Tibial artery (tissue), 4 donors: ENCODE measurements at regions not wholly inside any gene's neighbourhood (a gene's known extent, or its start where the extent isn't known, plus 50 kb on each side); places are given as distances from the start of the nearest gene placed in this dataset.

Experiments
- DNase-seq, 2 donors: peaks; one replicate each; pipeline ENCODE4 v3.0.0-alpha.2; 2019
- H3K27ac ChIP-seq, 2 donors: fragments of 200-600 bp; sonication (generic) in 1 of 2; 1 replicate in 1 of 2; 2 replicates in 1 of 2; pipeline ENCODE4 v1.5.1; 2018 to 2019; ENCODE audit warnings: mild to moderate bottlenecking in 1 of 2
- H3K27me3 ChIP-seq, 2 donors: fragments of 200-600 bp; sonication (generic) in 1 of 2; one replicate each; pipeline versions ENCODE4 v1.5.1 to v1.6.0; 2016 to 2019
- H3K36me3 ChIP-seq, 3 donors: fragments of 200-600 bp; sonication (generic) in 2 of 3; one replicate each; pipeline ENCODE4 v1.5.1; 2016 to 2019; ENCODE audit warnings: mild to moderate bottlenecking in 2 of 3
- H3K4me1 ChIP-seq, 4 donors: fragments of 200-600 bp; sonication (generic) in 2 of 4; 1 replicate in 3 of 4; 2 replicates in 1 of 4; pipeline ENCODE4 v1.5.1; 2016 to 2019
- H3K4me3 ChIP-seq, 2 donors: fragments of 200-600 bp; sonication (generic) in 1 of 2; 1 replicate in 1 of 2; 2 replicates in 1 of 2; pipeline ENCODE4 v1.5.1; 2018 to 2019; ENCODE audit warnings: mild to moderate bottlenecking in 2 of 2
- H3K9me3 ChIP-seq, 3 donors: fragments of 200-600 bp; sonication (generic) in 1 of 3; one replicate each; pipeline ENCODE4 v1.5.1; 2016 to 2019
- intact Hi-C: fragments of 100-400 bp; cut with DNase I; formaldehyde crosslinking; loops from one replicate; pipeline ENCODE4 v1.15.0; 2023; ENCODE audit warnings: low total_unique reads
- TF ChIP-seq, protein P1 (sequence below), 2 experiments: fragments of 200-600 bp in 1 of 2; fragments of 450-650 bp in 1 of 2; IDR thresholded peaks; one replicate each; pipeline ENCODE4 v1.5.1; 2017 to 2019; ENCODE audit warnings: antibody characterized with exemption in 2 of 2, mild to moderate bottlenecking in 1 of 2, moderate library complexity in 1 of 2

GRCh38 chr9:74443036-74443750, 53.9 kb upstream of the RORB start:
- H3K27me3 ChIP-seq: no peaks in the 10 kb centered on the region
- DNase-seq: no peak
- no peaks in the 10 kb centered on the region for H3K4me1 ChIP-seq
- no peaks in the 10 kb centered on the region for H3K9me3 ChIP-seq
- no peak overlapping the region for H3K4me3 ChIP-seq
- intact Hi-C loops: no loop called here
- no peak overlapping the region for H3K27ac ChIP-seq
- TF ChIP-seq, protein P1, sequence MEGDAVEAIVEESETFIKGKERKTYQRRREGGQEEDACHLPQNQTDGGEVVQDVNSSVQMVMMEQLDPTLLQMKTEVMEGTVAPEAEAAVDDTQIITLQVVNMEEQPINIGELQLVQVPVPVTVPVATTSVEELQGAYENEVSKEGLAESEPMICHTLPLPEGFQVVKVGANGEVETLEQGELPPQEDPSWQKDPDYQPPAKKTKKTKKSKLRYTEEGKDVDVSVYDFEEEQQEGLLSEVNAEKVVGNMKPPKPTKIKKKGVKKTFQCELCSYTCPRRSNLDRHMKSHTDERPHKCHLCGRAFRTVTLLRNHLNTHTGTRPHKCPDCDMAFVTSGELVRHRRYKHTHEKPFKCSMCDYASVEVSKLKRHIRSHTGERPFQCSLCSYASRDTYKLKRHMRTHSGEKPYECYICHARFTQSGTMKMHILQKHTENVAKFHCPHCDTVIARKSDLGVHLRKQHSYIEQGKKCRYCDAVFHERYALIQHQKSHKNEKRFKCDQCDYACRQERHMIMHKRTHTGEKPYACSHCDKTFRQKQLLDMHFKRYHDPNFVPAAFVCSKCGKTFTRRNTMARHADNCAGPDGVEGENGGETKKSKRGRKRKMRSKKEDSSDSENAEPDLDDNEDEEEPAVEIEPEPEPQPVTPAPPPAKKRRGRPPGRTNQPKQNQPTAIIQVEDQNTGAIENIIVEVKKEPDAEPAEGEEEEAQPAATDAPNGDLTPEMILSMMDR (IDR thresholded peaks at IDR 0.05): no peak
- H3K36me3 ChIP-seq: no peaks in the 10 kb centered on the region

GRCh38 chr9:74444369-74444768, 52.8 kb upstream of the RORB start:
- no peaks in the 10 kb centered on the region for H3K4me1 ChIP-seq
- no peaks in the 10 kb centered on the region for H3K9me3 ChIP-seq
- no peaks in the 10 kb centered on the region for H3K27me3 ChIP-seq
- no peak overlapping the region for H3K4me3 ChIP-seq
- DNase-seq: no peak
- H3K27ac ChIP-seq: no peak overlapping the region
- intact Hi-C loops: no loop called here
- H3K36me3 ChIP-seq: no peaks in the 10 kb centered on the region
- TF ChIP-seq, protein P1 (IDR thresholded peaks at IDR 0.05): no peak
